ENCODE measurements at regions not wholly inside any gene's neighbourhood (a gene's known extent, or its start where the extent isn't known, plus 50 kb on each side); places are given as distances from the start of the nearest gene placed in this dataset.
"Not testable (repeated sequence)": the region's sequence is repeated elsewhere in the genome, so short reads cannot be mapped to it uniquely, and the experiment has no call there.

DNA sequence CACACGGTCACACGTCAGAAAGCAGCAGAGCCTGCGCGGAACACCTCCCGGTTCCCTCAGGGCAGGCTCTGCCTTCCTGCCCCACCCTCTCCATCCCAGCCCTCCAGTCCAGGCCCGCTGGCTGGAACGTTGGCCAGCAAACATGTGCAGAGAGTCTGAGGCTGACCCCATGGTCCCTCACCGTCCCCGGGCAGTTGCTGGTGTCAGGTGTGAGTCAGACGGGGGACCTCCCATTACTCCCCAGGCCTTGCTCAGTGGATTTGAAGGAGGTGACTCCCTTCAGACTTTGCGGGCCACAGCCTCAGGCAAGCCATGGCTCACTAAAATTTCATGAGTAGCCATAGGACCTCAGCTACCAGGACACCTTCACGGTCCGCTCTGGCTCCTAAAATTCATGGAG lies 74.7 kb downstream of the ATP6V0E2 start:
- TF ChIP-seq, protein P1, sequence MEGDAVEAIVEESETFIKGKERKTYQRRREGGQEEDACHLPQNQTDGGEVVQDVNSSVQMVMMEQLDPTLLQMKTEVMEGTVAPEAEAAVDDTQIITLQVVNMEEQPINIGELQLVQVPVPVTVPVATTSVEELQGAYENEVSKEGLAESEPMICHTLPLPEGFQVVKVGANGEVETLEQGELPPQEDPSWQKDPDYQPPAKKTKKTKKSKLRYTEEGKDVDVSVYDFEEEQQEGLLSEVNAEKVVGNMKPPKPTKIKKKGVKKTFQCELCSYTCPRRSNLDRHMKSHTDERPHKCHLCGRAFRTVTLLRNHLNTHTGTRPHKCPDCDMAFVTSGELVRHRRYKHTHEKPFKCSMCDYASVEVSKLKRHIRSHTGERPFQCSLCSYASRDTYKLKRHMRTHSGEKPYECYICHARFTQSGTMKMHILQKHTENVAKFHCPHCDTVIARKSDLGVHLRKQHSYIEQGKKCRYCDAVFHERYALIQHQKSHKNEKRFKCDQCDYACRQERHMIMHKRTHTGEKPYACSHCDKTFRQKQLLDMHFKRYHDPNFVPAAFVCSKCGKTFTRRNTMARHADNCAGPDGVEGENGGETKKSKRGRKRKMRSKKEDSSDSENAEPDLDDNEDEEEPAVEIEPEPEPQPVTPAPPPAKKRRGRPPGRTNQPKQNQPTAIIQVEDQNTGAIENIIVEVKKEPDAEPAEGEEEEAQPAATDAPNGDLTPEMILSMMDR (IDR thresholded peaks at IDR 0.05; ENCODE audit: low read depth, low read length), result not testable (repeated sequence)
- not testable (repeated sequence) for TF ChIP-seq EZH2phosphoT487 (IDR thresholded peaks at IDR 0.05; ENCODE audit: low read depth)
